Gastrocnemius medialis (tissue), 4 donors: ENCODE measurements at regions not wholly inside any gene's neighbourhood (a gene's known extent, or its start where the extent isn't known, plus 50 kb on each side); places are given as distances from the start of the nearest gene placed in this dataset.

Experiments
- ATAC-seq, 2 donors: fragments of 150-250 bp; one replicate each; pipeline ENCODE4 v1.9.1; 2016
- DNase-seq, 2 donors: peaks; one replicate each; pipeline ENCODE4 v3.0.0-alpha.2; 2019
- H3K27ac ChIP-seq, 4 donors: fragments of 200-600 bp; sonication (generic); 1 replicate in 1 of 4; 2 replicates in 3 of 4; pipeline ENCODE4 v1.5.1; 2016 to 2018; ENCODE audit warnings: mild to moderate bottlenecking in 2 of 4, moderate library complexity in 1 of 4
- H3K27me3 ChIP-seq, 3 donors: fragments of 200-600 bp; sonication (generic) in 2 of 3; 1 replicate in 1 of 3; 2 replicates in 2 of 3; pipeline versions ENCODE4 v1.5.1 to v1.6.0; 2016 to 2019; ENCODE audit warnings: mild to moderate bottlenecking in 1 of 3, moderate library complexity in 1 of 3
- H3K36me3 ChIP-seq, 2 donors: fragments of 200-600 bp; sonication (generic) in 1 of 2; one replicate each; pipeline ENCODE4 v1.5.1; 2017 to 2018
- H3K4me1 ChIP-seq, 2 donors: fragments of 200-600 bp; sonication (generic) in 1 of 2; one replicate each; pipeline ENCODE4 v1.5.1; 2016 to 2017; ENCODE audit warnings: mild to moderate bottlenecking in 2 of 2
- H3K4me3 ChIP-seq, 4 donors: fragments of 200-600 bp; sonication (generic) in 3 of 4; 1 replicate in 1 of 4; 2 replicates in 3 of 4; pipeline ENCODE4 v1.5.1; 2016 to 2019; ENCODE audit warnings: mild to moderate bottlenecking in 2 of 4
- H3K9me3 ChIP-seq, 3 donors: fragments of 200-600 bp; sonication (generic) in 2 of 3; 1 replicate in 1 of 3; 2 replicates in 2 of 3; pipeline ENCODE4 v1.5.1; 2016 to 2019
- POLR2A ChIP-seq, 2 donors: fragments of 450-650 bp; IDR thresholded peaks; one replicate each; pipeline ENCODE4 v1.6.1; 2017; ENCODE audit warnings: antibody characterized with exemption in 2 of 2, mild to moderate bottlenecking in 2 of 2, moderate library complexity in 2 of 2
- in situ Hi-C, 4 donors: fragments of 200-750 bp; cut with MboI; loops; one replicate each; pipeline versions ENCODE4 v1.15.0 to v1.8.0; 2017; ENCODE audit warnings: low sequenced_read_pairs in 4 of 4
- intact Hi-C: fragments of 100-400 bp; cut with DNase I; formaldehyde crosslinking; loops from one replicate; pipeline ENCODE4 v1.15.1; 2023; ENCODE audit warnings: low total_unique reads
- TF ChIP-seq, protein P1 (sequence below), 5 experiments: fragments of 450-650 bp in 3 of 5; fragments of 200-600 bp in 2 of 5; sonication (generic) in 2 of 5; IDR thresholded peaks in 4 of 5; conservative IDR thresholded peaks in 1 of 5; 1 replicate in 4 of 5; 2 replicates in 1 of 5; pipeline ENCODE4 v1.5.1; 2016 to 2019; ENCODE audit warnings: antibody characterized with exemption in 5 of 5, mild to moderate bottlenecking in 3 of 5, moderate library complexity in 3 of 5

GRCh38 chr14:99118046-99118721 lies 153.8 kb downstream of the BCL11B start:
- TF ChIP-seq, protein P1, sequence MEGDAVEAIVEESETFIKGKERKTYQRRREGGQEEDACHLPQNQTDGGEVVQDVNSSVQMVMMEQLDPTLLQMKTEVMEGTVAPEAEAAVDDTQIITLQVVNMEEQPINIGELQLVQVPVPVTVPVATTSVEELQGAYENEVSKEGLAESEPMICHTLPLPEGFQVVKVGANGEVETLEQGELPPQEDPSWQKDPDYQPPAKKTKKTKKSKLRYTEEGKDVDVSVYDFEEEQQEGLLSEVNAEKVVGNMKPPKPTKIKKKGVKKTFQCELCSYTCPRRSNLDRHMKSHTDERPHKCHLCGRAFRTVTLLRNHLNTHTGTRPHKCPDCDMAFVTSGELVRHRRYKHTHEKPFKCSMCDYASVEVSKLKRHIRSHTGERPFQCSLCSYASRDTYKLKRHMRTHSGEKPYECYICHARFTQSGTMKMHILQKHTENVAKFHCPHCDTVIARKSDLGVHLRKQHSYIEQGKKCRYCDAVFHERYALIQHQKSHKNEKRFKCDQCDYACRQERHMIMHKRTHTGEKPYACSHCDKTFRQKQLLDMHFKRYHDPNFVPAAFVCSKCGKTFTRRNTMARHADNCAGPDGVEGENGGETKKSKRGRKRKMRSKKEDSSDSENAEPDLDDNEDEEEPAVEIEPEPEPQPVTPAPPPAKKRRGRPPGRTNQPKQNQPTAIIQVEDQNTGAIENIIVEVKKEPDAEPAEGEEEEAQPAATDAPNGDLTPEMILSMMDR (IDR thresholded peaks at IDR 0.05 in 4 of 5, conservative IDR thresholded peaks at IDR 0.05 in 1 of 5), result no peak
- no peak for TF ChIP-seq POLR2A (IDR thresholded peaks at IDR 0.05)
- Histone ChIP-seq H3K36me3 (no peaks in the 10 kb centered on the region), H3K4me1 (no peaks in the 10 kb centered on the region), H3K9me3 (no peaks in the 10 kb centered on the region), H3K4me3 (no peak overlapping the region), H3K27ac (no peak overlapping the region), H3K27me3 (peaks cover 23 to 34% (median 33%) of the 10 kb centered on the region in 3 donors)
- ATAC-seq (no peak), DNase-seq (no peak)
- in situ Hi-C loops, result no loop called here
- intact Hi-C loops, result no loop called here

DNA sequence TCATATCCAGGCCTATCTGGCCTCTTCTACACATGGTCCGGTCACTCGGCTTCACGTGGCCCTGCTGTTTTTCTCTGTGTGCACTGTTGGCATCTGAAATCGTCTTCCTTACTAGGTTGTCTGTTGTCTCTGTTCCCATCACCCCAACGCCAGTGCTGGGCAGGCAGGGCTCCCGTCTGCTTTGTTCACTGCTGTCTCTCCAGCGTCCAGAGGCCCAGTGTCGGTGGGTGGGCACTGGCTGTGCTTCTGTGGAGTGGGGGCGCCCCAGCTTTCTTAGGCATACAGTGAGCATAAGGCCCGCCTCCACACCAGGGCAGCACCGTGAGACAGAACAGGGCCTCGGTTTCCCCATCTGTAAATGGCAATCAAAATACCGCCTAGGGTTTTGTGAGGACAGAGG lies 153.1 kb downstream of the BCL11B start:
- DNase-seq, result no peak
- intact Hi-C loops (no loop called here), in situ Hi-C loops (no loop called here)
- no peaks in the 10 kb centered on the region for H3K9me3 ChIP-seq
- no peaks in the 10 kb centered on the region for H3K4me1 ChIP-seq
- no peaks in the 10 kb centered on the region for H3K36me3 ChIP-seq
- ATAC-seq, result no peak
- H3K27me3 ChIP-seq, result peaks cover 23 to 34% (median 33%) of the 10 kb centered on the region in 3 donors
- no peak overlapping the region for H3K4me3 ChIP-seq
- no peak for TF ChIP-seq POLR2A (IDR thresholded peaks at IDR 0.05)
- TF ChIP-seq, protein P1 (IDR thresholded peaks at IDR 0.05 in 4 of 5, conservative IDR thresholded peaks at IDR 0.05 in 1 of 5), result no peak
- no peak overlapping the region for H3K27ac ChIP-seq
